HepG2 (cell line): ENCODE measurements at regions not wholly inside any gene's neighbourhood (a gene's known extent, or its start where the extent isn't known, plus 50 kb on each side); places are given as distances from the start of the nearest gene placed in this dataset.

Experiments
- ATAC-seq: fragments of 200-7000 bp; cut with Tn5 transposase; 3 replicates; pipeline ENCODE4 v1.9.1; 2020; ENCODE audit warnings: mild to moderate bottlenecking, moderate library complexity
- BruUV-seq: library from RNA; stranded (reverse); fragments of 400-500 nt; replicated peaks from 2 replicates; lab custom pipeline; 2021; lab: Mats Ljungman, UMichigan
- CTCF ChIA-PET: fragments of 300-600 bp; formaldehyde crosslinking; extraction: SDS; loops from one replicate; lab custom pipeline; 2021; ENCODE audit warnings: low total read pairs, inconsistent platforms, low intra/inter-chr PET ratio; lab: Yijun Ruan, JAX
- POLR2A ChIA-PET: fragments of 350-600 bp; sonication (Branson Sonifier 250); formaldehyde crosslinking; loops from one replicate; lab custom pipeline; 2020; ENCODE audit warnings: antibody characterized with exemption, inconsistent platforms; lab: Yijun Ruan, JAX
- DNase-seq: peaks from one replicate; pipeline ENCODE4 v3.0.0-alpha.2; 2015; ENCODE audit warnings: low spot score
- FAIRE-seq: peaks from 3 replicates; lab custom pipeline; 2011; peaks lifted over from hg19 to GRCh38; lab: Jason Lieb, UNC
- H2AFZ ChIP-seq: one replicate; pipeline ENCODE4 v1.6.1; 2011; ENCODE audit warnings: low read length, inconsistent platforms
- H3K27ac ChIP-seq: fragments of 300-600 bp; 3 replicates; pipeline ENCODE4 v1.8.0; 2011; ENCODE audit warnings: mixed run types, mild to moderate bottlenecking, mixed read lengths, low read length, inconsistent platforms; ENCODE audit not compliant: insufficient read depth; ENCODE audit errors: extremely low read length
- H3K27me3 ChIP-seq, 2 experiments: fragments of 200-600 bp in 1 of 2; 2 replicates in 1 of 2; 3 replicates in 1 of 2; pipeline versions ENCODE4 v1.6.0 to v1.8.0; 2011; ENCODE audit warnings: low read length in 2 of 2, mild to moderate bottlenecking in 2 of 2, moderate library complexity in 2 of 2, inconsistent platforms in 1 of 2; ENCODE audit not compliant: insufficient read depth in 2 of 2, control insufficient read depth in 1 of 2
- H3K36me3 ChIP-seq, 2 experiments: fragments of 200-600 bp in 1 of 2; replicated peaks in 1 of 2; 2 replicates in 1 of 2; 3 replicates in 1 of 2; pipeline versions ENCODE4 v1.5.1 to v1.8.0; 2011; ENCODE audit warnings: low read length in 2 of 2, inconsistent platforms in 1 of 2; ENCODE audit not compliant: insufficient read depth in 2 of 2, control insufficient read depth in 1 of 2
- H3K4me1 ChIP-seq: 2 replicates; pipeline ENCODE4 v1.5.1; 2012; ENCODE audit warnings: low read length, inconsistent platforms; ENCODE audit not compliant: insufficient read depth
- H3K4me2 ChIP-seq: 2 replicates; pipeline ENCODE4 v1.6.0; 2011; ENCODE audit warnings: low read depth, low read length, inconsistent platforms
- H3K4me3 ChIP-seq, 3 experiments: fragments of 200-600 bp in 1 of 3; sonication (generic), shearing (Covaris generic) in 1 of 3; replicated peaks in 1 of 3; 2 replicates each; pipeline ENCODE4 v1.5.1; 2011 to 2016; ENCODE audit warnings: low read length in 3 of 3, inconsistent platforms in 2 of 3, low read depth in 2 of 3, mild to moderate bottlenecking in 2 of 3, control low read depth in 1 of 3, mixed read lengths in 1 of 3; ENCODE audit not compliant: insufficient read depth in 1 of 3
- H3K79me2 ChIP-seq: one replicate; pipeline ENCODE4 v1.6.1; 2011; ENCODE audit warnings: low read length, inconsistent platforms; ENCODE audit not compliant: insufficient read depth
- H3K9ac ChIP-seq: 2 replicates; pipeline ENCODE4 v1.6.0; 2011; ENCODE audit warnings: mild to moderate bottlenecking, low read depth, low read length, inconsistent platforms; ENCODE audit not compliant: insufficient read depth
- H3K9me3 ChIP-seq: 2 replicates; pipeline ENCODE4 v1.5.1; 2012; ENCODE audit warnings: mild to moderate bottlenecking, low read length
- H4K20me1 ChIP-seq: 2 replicates; pipeline ENCODE4 v1.6.0; 2011; ENCODE audit warnings: inconsistent platforms, mild to moderate bottlenecking, low read length, moderate library complexity; ENCODE audit not compliant: insufficient read depth
- CCDC6 ChIP-seq: sonication (generic); formaldehyde crosslinking; IDR thresholded peaks from 2 replicates; pipeline ENCODE4 v1.8.1; 2022; ENCODE audit warnings: mild to moderate bottlenecking, missing genetic modification reagents, moderate library complexity
- E2F2 ChIP-seq: sonication (generic); formaldehyde crosslinking; IDR thresholded peaks from 2 replicates; pipeline ENCODE4 v1.4.0; 2020; ENCODE audit warnings: missing genetic modification reagents, borderline replicate concordance
- HIVEP1 ChIP-seq: sonication (generic); formaldehyde crosslinking; IDR thresholded peaks from 2 replicates; pipeline ENCODE4 v1.4.0; 2020; ENCODE audit warnings: mild to moderate bottlenecking, missing genetic modification reagents
- PHF5A ChIP-seq: IDR thresholded peaks from one replicate; pipeline ENCODE4 v1.6.1; 2018; ENCODE audit warnings: low read depth, missing genetic modification reagents; ENCODE audit not compliant: unreplicated experiment
- PITX1 ChIP-seq: sonication (generic); formaldehyde crosslinking; IDR thresholded peaks from 2 replicates; pipeline ENCODE4 v1.5.1; 2020; ENCODE audit warnings: mild to moderate bottlenecking, missing genetic modification reagents
- REST ChIP-seq, 2 experiments: IDR thresholded peaks; 2 replicates each; pipeline ENCODE4 v1.6.1; 2011 to 2012; ENCODE audit warnings: low read length in 2 of 2, borderline replicate concordance in 1 of 2, low read depth in 1 of 2, mild to moderate bottlenecking in 1 of 2, moderate library complexity in 1 of 2
- SMAD3 ChIP-seq: sonication (generic); formaldehyde crosslinking; IDR thresholded peaks from 2 replicates; pipeline ENCODE4 v1.4.0; 2020; ENCODE audit warnings: missing genetic modification reagents
- TRIM24 ChIP-seq: sonication (generic); formaldehyde crosslinking; IDR thresholded peaks from 2 replicates; pipeline ENCODE4 v1.8.0; 2022; ENCODE audit warnings: mild to moderate bottlenecking, missing genetic modification reagents
- ZBTB14 ChIP-seq: sonication (generic); formaldehyde crosslinking; IDR thresholded peaks from 2 replicates; pipeline ENCODE4 v1.4.0; 2020; ENCODE audit warnings: missing genetic modification reagents
- ZMAT3 ChIP-seq: sonication (generic); formaldehyde crosslinking; conservative IDR thresholded peaks from 2 replicates; pipeline ENCODE4 v1.7.0; 2021; ENCODE audit warnings: missing genetic modification reagents
- ZNF230 ChIP-seq: sonication (generic); formaldehyde crosslinking; IDR thresholded peaks from 2 replicates; pipeline ENCODE4 v1.4.0; 2020; ENCODE audit warnings: mild to moderate bottlenecking, missing genetic modification reagents
- ZNF251 ChIP-seq: sonication (generic); formaldehyde crosslinking; IDR thresholded peaks from 2 replicates; pipeline ENCODE4 v1.9.0; 2021; ENCODE audit warnings: mild to moderate bottlenecking, missing genetic modification reagents
- ZNF547 ChIP-seq: sonication (generic); formaldehyde crosslinking; IDR thresholded peaks from 2 replicates; pipeline ENCODE4 v1.5.1; 2020; ENCODE audit warnings: mild to moderate bottlenecking, missing genetic modification reagents
- ZNF672 ChIP-seq: sonication (generic); formaldehyde crosslinking; IDR thresholded peaks from 2 replicates; pipeline ENCODE4 v1.8.1; 2022; ENCODE audit warnings: missing genetic modification reagents
- WGBS: methylation state at CpG from one replicate; pipeline ENCODE4 v1.1.6; 2017; ENCODE audit warnings: low lambda C conversion rate; 5-methylcytosine and 5-hydroxymethylcytosine counted together
- in situ Hi-C: cut with HindIII; loops from 2 replicates; pipeline ENCODE4 v1.10.0; 2017; ENCODE audit warnings: low pct_unique_long_range_greater_than_20kb; ENCODE audit not compliant: extremely low pct_ligation_motif_present
- intact Hi-C: fragments of 100-400 bp; cut with micrococcal nuclease; formaldehyde crosslinking; loops from one replicate; pipeline ENCODE4 v1.10.0; 2022; ENCODE audit not compliant: unreplicated experiment

- 0% methylated on average over 3 of the region's 3 CpGs for WGBS
- H3K27ac ChIP-seq: no peak overlapping the region
- ATAC-seq (no peak), FAIRE-seq (no peak), DNase-seq (no peak)
- H2AFZ ChIP-seq: no peak overlapping the region
- no TSS peak for BruUV-seq
- no peak overlapping the region for H3K4me2 ChIP-seq
- H3K79me2 ChIP-seq: no peaks in the 10 kb centered on the region
- no peaks in the 10 kb centered on the region for H3K4me1 ChIP-seq
- CTCF ChIA-PET: no interaction called here
- H3K27me3 ChIP-seq: no peaks in the 10 kb centered on the region
- H3K9me3 ChIP-seq: peaks cover 87% of the 10 kb centered on the region
- intact Hi-C loops (no loop called here), in situ Hi-C loops (no loop called here)
- no peaks in the 10 kb centered on the region for H3K36me3 ChIP-seq
- POLR2A ChIA-PET: no interaction called here
- H3K4me3 ChIP-seq: no peak overlapping the region
- H4K20me1 ChIP-seq: no peaks in the 10 kb centered on the region
- TF ChIP-seq REST (IDR thresholded peaks at IDR 0.05; ENCODE audit: borderline replicate concordance in 1 of 2, low read depth in 1 of 2, low read length in 2 of 2): no peak
- no peak for TF ChIP-seq SMAD3 (CRISPR knock-in tag)
- no peak overlapping the region for H3K9ac ChIP-seq
These were observed 731.9 kb downstream of the STPG2 start for GRCh38 chr4:97411356-97411755.

GRCh38 chr4:97412331-97412730 is 730.9 kb downstream of the STPG2 start:
- Histone ChIP-seq H3K4me3 (no peak overlapping the region), H3K36me3 (no peaks in the 10 kb centered on the region), H4K20me1 (no peaks in the 10 kb centered on the region), H3K4me2 (no peak overlapping the region), H3K79me2 (no peaks in the 10 kb centered on the region), H3K9ac (no peak overlapping the region), H3K9me3 (peaks cover 86% of the 10 kb centered on the region), H3K27ac (no peak overlapping the region), H3K4me1 (no peaks in the 10 kb centered on the region), H2AFZ (no peak overlapping the region), H3K27me3 (no peaks in the 10 kb centered on the region)
- FAIRE-seq (no peak), DNase-seq (no peak), ATAC-seq (no peak)
- in situ Hi-C loops: no loop called here
- WGBS: 0% methylated on average over 1 of the region's 1 CpG
- ChIA-PET POLR2A (no interaction called here), CTCF (no interaction called here)
- intact Hi-C loops: no loop called here
- BruUV-seq: no TSS peak
- TF ChIP-seq ZBTB14 (CRISPR knock-in tag): no peak
- TF ChIP-seq ZNF251: no peak
- no peak for TF ChIP-seq ZNF672 (CRISPR knock-in tag)
- TF ChIP-seq TRIM24 (CRISPR knock-in tag): no peak
- TF ChIP-seq PITX1: no peak
- TF ChIP-seq E2F2 (CRISPR knock-in tag): no peak
- no peak for TF ChIP-seq PHF5A (CRISPR knock-in tag)
- no peak for TF ChIP-seq ZMAT3 (CRISPR knock-in tag)
- TF ChIP-seq ZNF547: no peak
- TF ChIP-seq ZNF230 (CRISPR knock-in tag): no peak
- TF ChIP-seq CCDC6: no peak
- no peak for TF ChIP-seq HIVEP1 (CRISPR knock-in tag)
